Stimulated activated CD4-positive, alpha-beta T cell treated with anti-CD3 and anti-CD28 coated beads, Interleukin-12 subunit alpha, Interleukin-12 subunit beta, amount 100 ng/mL, for 48 hours (primary cell): ENCODE measurements at regions not wholly inside any gene's neighbourhood (a gene's known extent, or its start where the extent isn't known, plus 50 kb on each side); places are given as distances from the start of the nearest gene placed in this dataset.
"Not testable (repeated sequence)": the region's sequence is repeated elsewhere in the genome, so short reads cannot be mapped to it uniquely, and the experiment has no call there.

Experiments
- DNase-seq, 3 donors: peaks; one replicate each; pipeline ENCODE4 v3.0.0-alpha.2; 2020; ENCODE audit warnings: low read depth in 2 of 3, low spot score in 1 of 3

GRCh38 chr2:219726916-219727315 lies 99.5 kb downstream of the SLC4A3 start:
- no peak for DNase-seq

- DNase-seq: no peak
Observed at GRCh38 chr2:219727771-219728429, 100.5 kb downstream of the SLC4A3 start.

GRCh38 chr2:219728991-219729487 lies 101.6 kb downstream of the SLC4A3 start:
- no peak for DNase-seq

- DNase-seq: no peak
Observed at GRCh38 chr2:219731173-219731572, 103.7 kb downstream of the SLC4A3 start.

- DNase-seq: no peak
Observed at GRCh38 chr2:219733106-219733505, 105.7 kb downstream of the SLC4A3 start.

- DNase-seq: no peak
Observed at GRCh38 chr2:219733746-219734145, 106.3 kb downstream of the SLC4A3 start.

GRCh38 chr2:219736209-219736608 lies 108.8 kb downstream of the SLC4A3 start:
- DNase-seq: peak in 1 of 3 donors; percentile 10

GRCh38 chr2:219737270-219737691 lies 109.9 kb downstream of the SLC4A3 start:
- DNase-seq: no peak

- DNase-seq: no peak
Observed at GRCh38 chr2:219739066-219739465, 111.6 kb downstream of the SLC4A3 start.

- no peak for DNase-seq
Observed at GRCh38 chr2:219739866-219740440, 112.5 kb downstream of the SLC4A3 start.

GRCh38 chr2:219743548-219743947 lies 116.1 kb downstream of the SLC4A3 start:
- no peak for DNase-seq

- no peak for DNase-seq
Observed at GRCh38 chr2:219744066-219744465, 116.6 kb downstream of the SLC4A3 start.

GRCh38 chr2:219744600-219744999 lies 117.2 kb downstream of the SLC4A3 start:
- no peak for DNase-seq

- no peak for DNase-seq
Observed at GRCh38 chr2:219747637-219748036, 120.2 kb downstream of the SLC4A3 start.

- DNase-seq: no peak
Observed at GRCh38 chr2:219748671-219749570, 121.5 kb downstream of the SLC4A3 start.

- DNase-seq: not testable (repeated sequence)
Observed at GRCh38 chr2:219751121-219751520, 123.7 kb downstream of the SLC4A3 start.

- no peak for DNase-seq
Observed at GRCh38 chr2:219752726-219753125, 125.3 kb downstream of the SLC4A3 start.

- DNase-seq: no peak
Observed at GRCh38 chr2:219758907-219759680, 131.7 kb downstream of the SLC4A3 start.

GRCh38 chr2:219759801-219760200 lies 132.4 kb downstream of the SLC4A3 start:
- no peak for DNase-seq

GRCh38 chr2:219765231-219765911 lies 137.9 kb downstream of the SLC4A3 start:
- DNase-seq: no peak
